ENCODE measurements at regions not wholly inside any gene's neighbourhood (a gene's known extent, or its start where the extent isn't known, plus 50 kb on each side); places are given as distances from the start of the nearest gene placed in this dataset.
A peak's percentile ranks its signal among the peaks of the same experiment; 100 is the strongest.

DNA sequence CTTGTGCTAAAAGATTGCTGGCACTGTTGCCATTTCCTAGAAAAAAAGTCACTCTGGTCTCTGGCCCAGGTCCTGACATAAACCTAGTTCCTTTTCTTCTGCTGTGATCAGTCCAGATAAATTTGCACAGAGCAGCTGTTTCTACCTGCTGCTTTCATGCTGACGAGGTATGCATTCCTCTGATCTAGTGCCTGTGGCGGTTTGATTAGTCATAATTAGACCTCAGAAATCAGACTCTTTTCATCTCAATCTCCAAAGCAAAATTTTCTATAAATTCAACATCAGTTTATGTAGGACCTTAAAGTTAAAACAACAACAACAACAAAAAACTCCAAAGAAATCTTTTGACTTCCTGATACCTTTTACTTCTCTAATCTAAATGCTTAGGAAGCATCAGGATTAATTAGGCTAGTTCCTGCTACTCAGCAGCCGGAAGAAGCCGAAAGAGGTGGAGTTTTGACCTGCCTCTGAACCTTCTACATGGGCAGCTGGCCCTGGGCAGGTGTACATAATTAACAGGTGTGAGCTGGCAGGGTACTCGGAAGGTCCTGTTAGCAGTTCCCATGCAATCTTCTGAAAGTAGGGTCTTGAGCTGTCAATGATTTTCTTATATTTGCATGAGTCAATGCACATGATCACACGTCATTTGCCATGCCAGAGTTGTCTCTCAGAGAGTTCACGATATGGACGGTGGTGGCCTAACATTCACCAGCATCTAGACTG, 83.3 kb upstream of the CCDC112 start:
- DNase-seq (ENCODE audit: extremely low read depth, low read depth, low spot score) = no peak

DNA sequence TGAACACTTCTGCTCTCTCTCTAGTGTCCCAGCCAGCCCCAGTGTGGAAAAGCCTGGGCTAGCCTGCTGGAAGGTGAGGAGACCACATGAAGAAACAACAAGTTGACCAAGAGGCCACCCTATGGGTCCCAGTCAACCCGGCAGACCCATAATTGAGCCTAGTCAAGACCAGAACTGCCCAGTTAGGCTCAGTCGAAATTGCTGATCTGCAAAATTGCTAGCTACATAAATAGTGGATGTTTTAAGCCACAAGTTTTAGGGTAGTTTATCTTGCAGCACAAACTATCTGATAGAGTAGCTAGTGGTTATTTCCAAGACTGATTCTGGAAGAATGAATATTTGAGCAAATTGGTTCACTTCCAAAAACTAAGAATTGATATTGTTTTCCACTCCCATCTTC, 82.3 kb upstream of the CCDC112 start:
- no peak for DNase-seq (ENCODE audit: extremely low read depth, low read depth, low spot score)

GRCh38 chr5:115377468-115378217, 81.2 kb upstream of the CCDC112 start:
- no peak for DNase-seq (ENCODE audit: extremely low read depth, low read depth, low spot score)

- no peak for DNase-seq (ENCODE audit: extremely low read depth, low read depth, low spot score)
Observed at GRCh38 chr5:115375893-115376292, 79.4 kb upstream of the CCDC112 start.

GRCh38 chr5:115374057-115374775, 77.8 kb upstream of the CCDC112 start:
- DNase-seq (ENCODE audit: extremely low read depth, low read depth, low spot score) = no peak

- DNase-seq (ENCODE audit: extremely low read depth, low read depth, low spot score) = no peak
Observed at GRCh38 chr5:115372146-115372545, 75.7 kb upstream of the CCDC112 start.

DNA sequence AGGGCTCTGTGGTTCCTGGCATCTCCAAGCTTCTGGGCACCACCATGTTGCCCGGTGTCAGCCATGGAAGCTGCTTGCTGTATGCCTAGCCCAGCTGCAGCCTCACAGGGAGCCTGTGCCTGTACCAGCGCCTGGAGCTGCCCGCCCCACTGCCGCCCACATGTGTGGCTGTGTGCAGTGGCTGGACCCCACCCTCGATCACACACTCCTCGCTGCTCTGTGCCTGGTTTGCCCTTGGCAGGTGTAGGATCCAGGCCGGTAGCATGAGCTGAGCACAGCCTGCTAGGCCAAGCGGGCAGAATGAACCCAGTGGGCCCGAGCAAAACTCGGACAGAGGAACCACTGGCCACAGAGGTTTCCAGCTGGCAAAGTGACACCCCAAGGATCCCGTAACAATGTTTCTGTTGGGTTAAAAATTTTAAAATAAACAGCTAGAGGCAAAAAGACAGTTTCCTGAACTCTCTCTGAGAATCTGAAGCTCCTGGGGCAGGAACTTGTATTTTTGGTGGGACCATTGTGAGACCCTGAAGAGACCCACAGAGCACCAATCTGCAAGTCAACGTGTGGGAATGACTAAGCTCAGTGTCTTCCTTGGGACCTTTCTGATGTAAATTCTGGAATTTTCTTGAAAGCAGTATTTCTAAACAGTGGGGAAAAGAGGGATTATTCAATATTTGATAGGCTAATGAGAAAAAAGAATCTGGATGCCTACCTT, 73.1 kb upstream of the CCDC112 start:
- DNase-seq (ENCODE audit: extremely low read depth, low read depth, low spot score) = no peak

DNA sequence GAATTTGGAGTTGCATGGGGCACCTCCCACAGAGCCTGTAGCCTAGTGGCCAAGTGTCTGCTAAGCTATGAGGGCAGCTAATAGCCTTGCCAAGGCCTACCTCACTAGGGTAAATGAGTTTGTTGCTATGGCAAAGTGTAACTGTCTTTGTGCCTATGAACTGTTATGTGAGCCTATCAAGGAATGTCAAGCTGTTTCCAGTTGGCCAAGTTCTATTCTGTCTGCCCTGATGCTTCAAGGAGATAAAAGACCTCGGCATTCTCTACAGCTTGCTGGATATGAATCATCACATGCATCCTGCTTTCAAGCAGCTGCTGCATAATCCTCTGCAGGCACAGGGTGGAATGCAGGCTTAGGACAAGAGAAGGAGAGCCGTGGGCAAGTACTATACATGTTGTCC, 69.8 kb upstream of the CCDC112 start:
- DNase-seq (ENCODE audit: extremely low read depth, low read depth, low spot score) = peak; percentile 97

GRCh38 chr5:115363879-115364278, 67.4 kb upstream of the CCDC112 start:
- DNase-seq (ENCODE audit: extremely low read depth, low read depth, low spot score) = no peak

GRCh38 chr5:115360046-115360685, 63.7 kb upstream of the CCDC112 start:
- no peak for DNase-seq (ENCODE audit: extremely low read depth, low read depth, low spot score)

- DNase-seq (ENCODE audit: extremely low read depth, low read depth, low spot score) = no peak
Observed at GRCh38 chr5:115355767-115356381, 59.4 kb upstream of the CCDC112 start.

DNA sequence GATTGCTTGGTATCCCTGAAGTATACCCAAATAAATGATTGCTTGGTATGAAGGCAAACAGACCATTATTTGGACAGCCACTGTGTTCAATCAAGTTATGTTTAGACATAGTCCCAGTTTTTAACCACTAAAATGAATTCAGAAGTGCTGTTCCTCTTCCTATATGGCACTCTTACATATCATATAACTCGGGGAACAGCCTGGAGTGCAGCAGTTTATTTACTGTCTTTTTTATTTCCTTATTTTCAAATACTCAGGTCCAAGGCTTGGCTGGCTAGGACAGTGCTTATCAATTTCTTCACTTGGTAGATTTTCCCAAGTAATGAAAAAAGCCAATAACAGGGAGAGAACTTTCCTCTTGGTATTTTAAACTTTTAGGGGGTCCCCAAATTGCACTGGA, 58.6 kb upstream of the CCDC112 start:
- DNase-seq (ENCODE audit: extremely low read depth, low read depth, low spot score) = no peak

GRCh38 chr5:115354246-115354645, 57.8 kb upstream of the CCDC112 start:
- DNase-seq (ENCODE audit: extremely low read depth, low read depth, low spot score) = no peak

- DNase-seq (ENCODE audit: extremely low read depth, low read depth, low spot score) = no peak
Observed at GRCh38 chr5:115352571-115352970, 56.1 kb upstream of the CCDC112 start.

DNA sequence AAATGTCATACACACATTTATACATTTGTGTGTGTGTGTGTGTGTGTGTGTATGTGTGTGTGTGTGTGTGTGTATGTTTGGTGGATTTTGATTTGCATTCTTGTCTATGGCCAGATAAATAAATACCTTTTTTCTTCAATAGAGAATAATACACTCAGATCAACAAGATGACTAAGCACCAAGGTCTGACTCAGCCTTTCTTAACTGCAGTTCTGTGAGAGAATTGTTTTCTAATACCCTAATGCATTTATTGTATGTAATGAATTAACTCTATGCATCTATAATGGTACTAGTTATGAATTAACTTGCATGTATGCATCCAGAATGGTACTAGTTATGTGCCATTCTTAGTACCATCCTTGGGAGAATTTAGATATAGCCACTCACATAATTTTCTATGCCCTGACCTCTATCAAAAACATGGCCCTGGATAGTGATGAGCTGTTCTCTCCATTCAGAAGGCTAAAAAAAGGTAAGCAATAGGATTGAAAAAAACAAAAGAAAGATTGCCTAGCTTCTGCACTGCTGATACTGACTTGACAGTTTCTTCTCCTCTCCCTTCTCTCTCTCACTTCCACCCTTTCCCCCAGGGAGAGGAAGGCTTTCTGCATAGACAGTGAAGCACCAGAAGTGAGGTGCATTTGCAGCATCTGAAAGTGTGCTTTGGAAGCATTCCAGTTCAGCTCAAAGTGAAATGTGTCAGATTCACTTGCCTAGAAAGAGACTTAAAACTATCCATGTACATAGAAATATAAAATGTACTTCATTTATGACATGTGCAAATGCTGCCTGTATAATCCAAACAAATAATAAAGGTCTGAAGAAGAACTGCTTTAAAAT, 55.1 kb upstream of the CCDC112 start:
- DNase-seq (ENCODE audit: extremely low read depth, low read depth, low spot score) = peak; percentile 47

- no peak for DNase-seq (ENCODE audit: extremely low read depth, low read depth, low spot score)
Observed at GRCh38 chr5:115350894-115351293, 54.4 kb upstream of the CCDC112 start.

GRCh38 chr5:115349001-115349817, 52.8 kb upstream of the CCDC112 start:
- peak; percentile 67 for DNase-seq (ENCODE audit: extremely low read depth, low read depth, low spot score)

DNA sequence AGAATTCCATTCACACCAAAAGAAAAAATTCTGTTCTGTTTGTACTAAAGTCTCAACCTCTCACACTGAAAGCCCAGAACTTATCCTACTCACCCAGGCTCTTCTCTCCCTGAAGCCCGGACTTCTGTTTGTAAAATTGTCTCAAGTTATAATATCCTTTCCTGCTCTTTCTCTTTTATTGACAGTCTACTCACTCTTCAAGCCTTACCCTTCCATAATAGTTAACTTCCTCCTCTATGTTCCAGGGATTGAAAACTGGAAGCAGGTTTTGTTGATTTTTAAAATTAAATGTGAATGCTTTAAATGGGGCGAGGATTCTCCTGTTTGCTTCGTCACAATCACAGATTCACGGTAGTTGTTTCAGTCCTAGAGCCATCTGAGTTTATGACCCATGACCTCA, 51.7 kb upstream of the CCDC112 start:
- DNase-seq (ENCODE audit: extremely low read depth, low read depth, low spot score) = no peak

Measured in glomerular endothelial cell (primary cell).